ENCODE measurements at regions not wholly inside any gene's neighbourhood (a gene's known extent, or its start where the extent isn't known, plus 50 kb on each side); places are given as distances from the start of the nearest gene placed in this dataset.
A peak's percentile ranks its signal among the peaks of the same experiment; 100 is the strongest.

DNA sequence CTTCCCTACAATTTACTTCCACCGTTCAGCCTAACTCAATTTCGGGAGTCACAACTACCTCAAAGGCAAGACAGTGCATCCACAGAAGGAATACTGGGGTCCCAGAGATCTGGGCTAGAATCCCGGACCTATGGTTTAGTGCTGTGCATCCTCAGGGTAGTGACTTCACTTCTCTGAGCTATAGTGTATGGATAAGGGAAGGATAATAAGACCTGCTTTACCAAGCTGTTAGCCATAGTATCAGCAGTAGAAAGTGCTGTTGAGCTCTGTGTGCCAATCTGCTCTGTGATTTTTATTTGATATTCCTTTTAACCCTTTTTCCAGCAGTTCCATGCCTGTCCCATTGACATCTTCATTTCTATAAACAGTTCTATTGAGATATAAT lies 1044.3 kb downstream of the BCL11B start:
- intact Hi-C loops (cut with DNase I) = no loop called here
- TF ChIP-seq, protein P1, sequence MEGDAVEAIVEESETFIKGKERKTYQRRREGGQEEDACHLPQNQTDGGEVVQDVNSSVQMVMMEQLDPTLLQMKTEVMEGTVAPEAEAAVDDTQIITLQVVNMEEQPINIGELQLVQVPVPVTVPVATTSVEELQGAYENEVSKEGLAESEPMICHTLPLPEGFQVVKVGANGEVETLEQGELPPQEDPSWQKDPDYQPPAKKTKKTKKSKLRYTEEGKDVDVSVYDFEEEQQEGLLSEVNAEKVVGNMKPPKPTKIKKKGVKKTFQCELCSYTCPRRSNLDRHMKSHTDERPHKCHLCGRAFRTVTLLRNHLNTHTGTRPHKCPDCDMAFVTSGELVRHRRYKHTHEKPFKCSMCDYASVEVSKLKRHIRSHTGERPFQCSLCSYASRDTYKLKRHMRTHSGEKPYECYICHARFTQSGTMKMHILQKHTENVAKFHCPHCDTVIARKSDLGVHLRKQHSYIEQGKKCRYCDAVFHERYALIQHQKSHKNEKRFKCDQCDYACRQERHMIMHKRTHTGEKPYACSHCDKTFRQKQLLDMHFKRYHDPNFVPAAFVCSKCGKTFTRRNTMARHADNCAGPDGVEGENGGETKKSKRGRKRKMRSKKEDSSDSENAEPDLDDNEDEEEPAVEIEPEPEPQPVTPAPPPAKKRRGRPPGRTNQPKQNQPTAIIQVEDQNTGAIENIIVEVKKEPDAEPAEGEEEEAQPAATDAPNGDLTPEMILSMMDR (IDR thresholded peaks at IDR 0.05; ENCODE audit: borderline replicate concordance, extremely low read depth, insufficient read depth) = no peak

DNA sequence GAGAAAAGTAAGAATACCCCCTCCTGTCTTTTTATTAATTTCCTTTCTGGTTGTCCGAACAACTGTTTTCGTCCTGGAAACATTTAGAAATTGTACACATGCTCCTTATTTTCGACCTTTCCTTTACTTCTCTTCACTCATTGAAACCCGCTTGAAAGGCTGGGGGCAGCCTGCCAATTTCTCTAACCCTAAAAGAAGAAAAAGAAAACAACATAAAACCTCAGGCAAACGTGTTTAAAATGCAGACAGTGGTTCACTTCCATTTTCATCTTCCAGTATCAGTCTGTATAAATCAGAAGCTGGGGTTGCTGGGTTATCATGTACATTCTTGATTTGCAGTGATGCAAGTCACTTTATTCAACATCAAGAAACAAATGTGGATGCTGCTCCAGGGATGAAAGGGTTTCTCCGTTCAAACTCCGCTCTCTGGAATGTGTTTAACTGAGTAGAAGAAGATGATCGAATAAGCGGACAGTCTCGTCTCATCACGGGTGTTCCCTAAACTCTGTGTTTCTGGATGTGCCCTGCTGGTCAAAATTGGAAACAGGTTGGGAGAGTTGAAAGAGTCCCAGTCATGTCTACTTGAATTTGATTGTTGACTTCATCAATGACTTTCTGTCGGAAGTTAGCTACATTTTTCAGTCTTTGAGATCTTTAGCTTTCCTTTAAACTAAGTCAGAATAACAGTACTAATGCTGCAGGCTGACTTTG lies 1042.2 kb downstream of the BCL11B start:
- Histone ChIP-seq H3K9me3 (ENCODE audit: control insufficient read depth in 2 of 3, insufficient read depth in 1 of 3, low read length in 3 of 3) (no peaks in the 10 kb centered on the region), H3K36me3 (ENCODE audit: control insufficient read depth in 2 of 3, insufficient read depth in 3 of 3, low read length in 3 of 3) (no peaks in the 10 kb centered on the region), H3K9ac (ENCODE audit: low read length in 3 of 3) (no peak overlapping the region), H3K4me1 (ENCODE audit: control insufficient read depth in 2 of 3, insufficient read depth in 2 of 3, low read depth in 1 of 3, low read length in 3 of 3) (no peaks in the 10 kb centered on the region), H3K27me3 (ENCODE audit: control insufficient read depth, insufficient read depth, low read length) (no peaks in the 10 kb centered on the region), H3K4me3 (ENCODE audit: low read length in 3 of 3) (no peak overlapping the region), H3K27ac (ENCODE audit: low read depth in 2 of 2, low read length in 2 of 2) (no peak overlapping the region)
- TF ChIP-seq, protein P1 (IDR thresholded peaks at IDR 0.05; ENCODE audit: borderline replicate concordance, extremely low read depth, insufficient read depth) = no peak
- no peak for FAIRE-seq
- intact Hi-C loops (cut with DNase I) = no loop called here
- DNase-seq = peak in 1 of 5 donors; percentile 7

More for the DNA sequence above, 1044.3 kb downstream of the BCL11B start:
- FAIRE-seq (no peak), DNase-seq (no peak)
- no peaks in the 10 kb centered on the region for H3K9me3 ChIP-seq (ENCODE audit: control insufficient read depth in 2 of 3, insufficient read depth in 1 of 3, low read length in 3 of 3)
- no peak overlapping the region for H3K27ac ChIP-seq (ENCODE audit: low read depth in 2 of 2, low read length in 2 of 2)
- H3K4me3 ChIP-seq (ENCODE audit: low read length in 3 of 3) = no peak overlapping the region
- no peaks in the 10 kb centered on the region for H3K4me1 ChIP-seq (ENCODE audit: control insufficient read depth in 2 of 3, insufficient read depth in 2 of 3, low read depth in 1 of 3, low read length in 3 of 3)
- no peaks in the 10 kb centered on the region for H3K27me3 ChIP-seq (ENCODE audit: control insufficient read depth, insufficient read depth, low read length)
- H3K36me3 ChIP-seq (ENCODE audit: control insufficient read depth in 2 of 3, insufficient read depth in 3 of 3, low read length in 3 of 3) = no peaks in the 10 kb centered on the region
- H3K9ac ChIP-seq (ENCODE audit: low read length in 3 of 3) = no peak overlapping the region

DNA sequence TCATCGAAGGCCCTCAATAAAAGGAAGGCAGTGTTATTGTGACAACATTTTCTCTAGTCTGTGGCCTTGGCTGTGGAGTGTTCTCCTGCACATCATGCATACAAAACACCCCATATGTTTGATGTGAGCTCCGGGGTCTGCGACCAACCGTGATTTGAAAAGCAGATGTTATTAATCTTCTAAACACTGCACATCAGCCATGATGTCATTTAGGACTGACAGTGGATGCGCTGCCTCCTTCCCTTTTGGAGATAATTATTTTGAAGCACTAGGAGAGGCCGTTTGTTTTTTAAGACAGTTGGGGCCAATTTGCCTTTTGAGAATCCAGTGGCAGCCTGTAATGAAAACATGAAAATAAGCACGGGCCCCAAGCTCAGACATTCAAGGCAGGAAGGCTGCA lies 1041.6 kb downstream of the BCL11B start:
- Histone ChIP-seq H3K9ac (ENCODE audit: low read length in 3 of 3) (no peak overlapping the region), H3K4me1 (ENCODE audit: control insufficient read depth in 2 of 3, insufficient read depth in 2 of 3, low read depth in 1 of 3, low read length in 3 of 3) (no peaks in the 10 kb centered on the region), H3K36me3 (ENCODE audit: control insufficient read depth in 2 of 3, insufficient read depth in 3 of 3, low read length in 3 of 3) (no peaks in the 10 kb centered on the region), H3K27ac (ENCODE audit: low read depth in 2 of 2, low read length in 2 of 2) (no peak overlapping the region), H3K4me3 (ENCODE audit: low read length in 3 of 3) (no peak overlapping the region), H3K27me3 (ENCODE audit: control insufficient read depth, insufficient read depth, low read length) (no peaks in the 10 kb centered on the region), H3K9me3 (ENCODE audit: control insufficient read depth in 2 of 3, insufficient read depth in 1 of 3, low read length in 3 of 3) (no peaks in the 10 kb centered on the region)
- intact Hi-C loops (cut with DNase I) = no loop called here
- FAIRE-seq = no peak
- DNase-seq = no peak
- TF ChIP-seq, protein P1 (IDR thresholded peaks at IDR 0.05; ENCODE audit: borderline replicate concordance, extremely low read depth, insufficient read depth) = no peak

DNA sequence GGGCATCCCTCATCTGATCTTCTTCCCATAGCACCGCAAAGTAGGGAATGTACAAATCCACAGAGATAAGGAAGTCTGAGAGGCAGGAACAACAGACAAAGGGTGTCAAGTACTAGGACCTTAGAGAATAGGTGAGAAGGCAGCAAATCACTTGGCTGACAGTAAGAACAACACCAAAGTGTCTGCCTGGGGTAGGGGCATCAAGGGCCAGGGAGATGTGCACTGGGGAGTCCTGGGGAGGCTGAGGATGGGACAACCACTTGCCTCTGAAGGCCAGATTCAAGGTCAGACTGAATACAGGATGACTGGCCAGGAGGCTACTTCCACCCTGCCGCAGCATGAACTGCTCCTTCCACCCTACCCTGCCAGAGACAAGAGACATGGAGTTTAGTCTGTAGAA lies 1040.8 kb downstream of the BCL11B start:
- TF ChIP-seq, protein P1 (IDR thresholded peaks at IDR 0.05; ENCODE audit: borderline replicate concordance, extremely low read depth, insufficient read depth) = no peak
- no peak overlapping the region for H3K4me3 ChIP-seq (ENCODE audit: low read length in 3 of 3)
- H3K27me3 ChIP-seq (ENCODE audit: control insufficient read depth, insufficient read depth, low read length) = no peaks in the 10 kb centered on the region
- no peaks in the 10 kb centered on the region for H3K9me3 ChIP-seq (ENCODE audit: control insufficient read depth in 2 of 3, insufficient read depth in 1 of 3, low read length in 3 of 3)
- DNase-seq = no peak
- H3K27ac ChIP-seq (ENCODE audit: low read depth in 2 of 2, low read length in 2 of 2) = no peak overlapping the region
- H3K4me1 ChIP-seq (ENCODE audit: control insufficient read depth in 2 of 3, insufficient read depth in 2 of 3, low read depth in 1 of 3, low read length in 3 of 3) = no peaks in the 10 kb centered on the region
- intact Hi-C loops (cut with DNase I) = no loop called here
- no peaks in the 10 kb centered on the region for H3K36me3 ChIP-seq (ENCODE audit: control insufficient read depth in 2 of 3, insufficient read depth in 3 of 3, low read length in 3 of 3)
- FAIRE-seq = no peak
- H3K9ac ChIP-seq (ENCODE audit: low read length in 3 of 3) = no peak overlapping the region

Data from kidney (tissue), 13 donors.